ENCODE measurements at regions not wholly inside any gene's neighbourhood (a gene's known extent, or its start where the extent isn't known, plus 50 kb on each side); places are given as distances from the start of the nearest gene placed in this dataset.
"Not testable (repeated sequence)": the region's sequence is repeated elsewhere in the genome, so short reads cannot be mapped to it uniquely, and the experiment has no call there.

DNA sequence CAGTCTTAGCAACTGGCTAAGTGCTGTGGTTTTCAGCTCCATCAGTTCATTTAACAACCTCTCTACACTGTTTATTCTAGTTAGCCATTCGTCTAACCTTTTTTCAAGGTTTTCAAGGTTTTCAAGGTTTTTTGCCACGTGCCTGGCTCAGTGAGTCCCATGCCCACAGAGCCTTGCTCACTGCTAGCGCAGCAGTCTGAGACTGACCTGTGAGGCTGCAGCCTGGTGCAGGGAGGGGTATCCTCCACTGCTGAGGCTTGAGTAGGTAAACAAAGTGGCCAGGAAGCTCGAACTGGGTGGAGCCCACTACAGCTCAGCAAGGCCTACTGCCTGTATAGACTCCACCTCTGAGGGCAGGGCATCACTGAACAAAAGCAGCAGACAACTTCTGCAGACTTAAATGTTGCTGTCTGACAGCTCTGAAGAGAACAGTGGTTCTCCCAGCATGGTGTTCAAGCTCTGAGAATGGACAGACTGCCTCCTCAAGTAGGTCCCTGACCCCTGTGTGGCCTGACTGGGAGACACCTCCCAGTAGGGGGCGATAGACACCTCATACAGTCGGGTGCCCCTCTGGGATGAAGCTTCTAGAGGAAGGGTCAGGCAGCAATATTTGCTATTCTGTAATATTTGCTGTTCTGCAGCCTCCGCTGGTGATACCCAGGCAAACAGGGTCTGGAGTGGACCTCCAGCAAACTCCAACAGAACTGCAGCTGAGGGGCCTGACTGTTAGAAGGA is 424.7 kb upstream of the DDI1 start:
- H3K27me3 ChIP-seq (ENCODE audit: control insufficient read depth in 1 of 2, insufficient read depth in 2 of 2, low read length in 2 of 2); CTCF ChIA-PET (ENCODE audit: low intra/inter-chr PET ratio, low total read pairs); H3K4me1 ChIP-seq (ENCODE audit: insufficient read depth, low read length); POLR2A ChIA-PET; H2AFZ ChIP-seq (ENCODE audit: low read length); intact Hi-C loops (cut with micrococcal nuclease; ENCODE audit: unreplicated experiment); H3K79me2 ChIP-seq (ENCODE audit: insufficient read depth, low read length); in situ Hi-C loops (cut with HindIII; ENCODE audit: extremely low pct_ligation_motif_present, low pct_unique_long_range_greater_than_20kb); FAIRE-seq; H3K4me3 ChIP-seq (replicated peaks in 1 of 3; ENCODE audit: insufficient read depth in 1 of 3, low read depth in 2 of 3, low read length in 3 of 3); ATAC-seq; H3K27ac ChIP-seq (ENCODE audit: extremely low read length, insufficient read depth, low read length); H3K9me3 ChIP-seq (ENCODE audit: low read length); H3K9ac ChIP-seq (ENCODE audit: insufficient read depth, low read depth, low read length); BruUV-seq (replicated peaks); H3K36me3 ChIP-seq (replicated peaks in 1 of 2; ENCODE audit: control insufficient read depth in 1 of 2, insufficient read depth in 2 of 2, low read length in 2 of 2); H3K4me2 ChIP-seq (ENCODE audit: low read depth, low read length); H4K20me1 ChIP-seq (ENCODE audit: insufficient read depth, low read length); DNase-seq (ENCODE audit: low spot score): not testable (repeated sequence)
- WGBS (ENCODE audit: low lambda C conversion rate) = 6% methylated on average over 4 of the region's 7 CpGs

DNA sequence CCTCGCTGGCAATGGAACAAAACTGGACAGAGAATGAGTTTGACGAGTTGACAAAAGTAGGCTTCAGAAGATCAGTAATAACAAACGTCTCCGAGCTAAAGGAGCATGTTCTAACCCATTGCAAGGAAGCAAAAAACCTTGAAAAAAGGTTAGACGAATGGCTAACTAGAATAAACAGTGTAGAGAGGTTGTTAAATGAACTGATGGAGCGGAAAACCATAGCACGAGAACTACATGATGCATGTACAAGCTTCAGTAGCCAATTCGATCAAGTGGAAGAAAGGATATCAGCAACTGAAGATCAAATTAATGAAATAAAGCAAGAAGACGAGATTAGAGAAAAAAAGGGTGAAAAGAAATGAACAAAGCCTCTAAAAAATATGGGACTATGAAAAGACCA is 424.0 kb upstream of the DDI1 start:
- H3K9me3 ChIP-seq (ENCODE audit: low read length); H3K27me3 ChIP-seq (ENCODE audit: control insufficient read depth in 1 of 2, insufficient read depth in 2 of 2, low read length in 2 of 2); BruUV-seq (replicated peaks); H3K79me2 ChIP-seq (ENCODE audit: insufficient read depth, low read length); ATAC-seq; FAIRE-seq; H3K4me2 ChIP-seq (ENCODE audit: low read depth, low read length); H3K4me3 ChIP-seq (replicated peaks in 1 of 3; ENCODE audit: insufficient read depth in 1 of 3, low read depth in 2 of 3, low read length in 3 of 3); H2AFZ ChIP-seq (ENCODE audit: low read length); H3K27ac ChIP-seq (ENCODE audit: extremely low read length, insufficient read depth, low read length); CTCF ChIA-PET (ENCODE audit: low intra/inter-chr PET ratio, low total read pairs); H3K9ac ChIP-seq (ENCODE audit: insufficient read depth, low read depth, low read length); POLR2A ChIA-PET; in situ Hi-C loops (cut with HindIII; ENCODE audit: extremely low pct_ligation_motif_present, low pct_unique_long_range_greater_than_20kb); H3K36me3 ChIP-seq (replicated peaks in 1 of 2; ENCODE audit: control insufficient read depth in 1 of 2, insufficient read depth in 2 of 2, low read length in 2 of 2); H4K20me1 ChIP-seq (ENCODE audit: insufficient read depth, low read length); DNase-seq (ENCODE audit: low spot score); intact Hi-C loops (cut with micrococcal nuclease; ENCODE audit: unreplicated experiment); H3K4me1 ChIP-seq (ENCODE audit: insufficient read depth, low read length): not testable (repeated sequence)
- 18% methylated on average over 9 of the region's 9 CpGs for WGBS (ENCODE audit: low lambda C conversion rate)

- intact Hi-C loops (cut with micrococcal nuclease; ENCODE audit: unreplicated experiment); H3K9me3 ChIP-seq (ENCODE audit: low read length); FAIRE-seq; H2AFZ ChIP-seq (ENCODE audit: low read length); H3K36me3 ChIP-seq (replicated peaks in 1 of 2; ENCODE audit: control insufficient read depth in 1 of 2, insufficient read depth in 2 of 2, low read length in 2 of 2); H3K27ac ChIP-seq (ENCODE audit: extremely low read length, insufficient read depth, low read length); POLR2A ChIA-PET; ATAC-seq; H4K20me1 ChIP-seq (ENCODE audit: insufficient read depth, low read length); DNase-seq (ENCODE audit: low spot score); H3K79me2 ChIP-seq (ENCODE audit: insufficient read depth, low read length); H3K4me3 ChIP-seq (replicated peaks in 1 of 3; ENCODE audit: insufficient read depth in 1 of 3, low read depth in 2 of 3, low read length in 3 of 3); H3K4me2 ChIP-seq (ENCODE audit: low read depth, low read length); H3K4me1 ChIP-seq (ENCODE audit: insufficient read depth, low read length); CTCF ChIA-PET (ENCODE audit: low intra/inter-chr PET ratio, low total read pairs); BruUV-seq (replicated peaks); H3K27me3 ChIP-seq (ENCODE audit: control insufficient read depth in 1 of 2, insufficient read depth in 2 of 2, low read length in 2 of 2); in situ Hi-C loops (cut with HindIII; ENCODE audit: extremely low pct_ligation_motif_present, low pct_unique_long_range_greater_than_20kb); H3K9ac ChIP-seq (ENCODE audit: insufficient read depth, low read depth, low read length): not testable (repeated sequence)
- 24% methylated on average over 2 of the region's 2 CpGs for WGBS (ENCODE audit: low lambda C conversion rate)
Measured at GRCh38 chr11:103616586-103616985, 419.9 kb upstream of the DDI1 start.

All from HepG2 (cell line).